GM19023 (cell line): ENCODE measurements at regions not wholly inside any gene's neighbourhood (a gene's known extent, or its start where the extent isn't known, plus 50 kb on each side); places are given as distances from the start of the nearest gene placed in this dataset.

Source experiments
- ATAC-seq: cut with Tn5 transposase; IDR thresholded peaks from one replicate; pipeline ENCODE4 v1.9.1; 2021; ENCODE audit warnings: mild to moderate bottlenecking, moderate library complexity; ENCODE audit not compliant: unreplicated experiment

- no peak for ATAC-seq
These were observed 170.2 kb upstream of the ZMIZ1 start for GRCh38 chr10:78898341-78899097.

- no peak for ATAC-seq
These were observed 169.5 kb upstream of the ZMIZ1 start for GRCh38 chr10:78899098-78899754.

GRCh38 chr10:78899996-78900714 lies 168.6 kb upstream of the ZMIZ1 start:
- ATAC-seq, result no peak

- no peak for ATAC-seq
These were observed 167.9 kb upstream of the ZMIZ1 start for GRCh38 chr10:78900715-78901430.

GRCh38 chr10:78901694-78902093 lies 167.1 kb upstream of the ZMIZ1 start:
- no peak for ATAC-seq

GRCh38 chr10:78902815-78903214 lies 166.0 kb upstream of the ZMIZ1 start:
- no peak for ATAC-seq

- no peak for ATAC-seq
These were observed 165.3 kb upstream of the ZMIZ1 start for GRCh38 chr10:78903341-78903940.

GRCh38 chr10:78904196-78904595 lies 164.6 kb upstream of the ZMIZ1 start:
- ATAC-seq, result no peak

GRCh38 chr10:78905015-78905956 lies 163.5 kb upstream of the ZMIZ1 start:
- no peak for ATAC-seq

GRCh38 chr10:78905957-78906308 lies 162.8 kb upstream of the ZMIZ1 start:
- no peak for ATAC-seq

GRCh38 chr10:78906734-78907390 lies 161.9 kb upstream of the ZMIZ1 start:
- ATAC-seq, result no peak

- no peak for ATAC-seq
These were observed 161.1 kb upstream of the ZMIZ1 start for GRCh38 chr10:78907551-78908211.

GRCh38 chr10:78909221-78909620 lies 159.5 kb upstream of the ZMIZ1 start:
- no peak for ATAC-seq

- no peak for ATAC-seq
These were observed 158.7 kb upstream of the ZMIZ1 start for GRCh38 chr10:78910021-78910420.

GRCh38 chr10:78910476-78910875 lies 158.3 kb upstream of the ZMIZ1 start:
- ATAC-seq, result no peak

- no peak for ATAC-seq
These were observed 157.9 kb upstream of the ZMIZ1 start for GRCh38 chr10:78910886-78911285.

- no peak for ATAC-seq
These were observed 157.0 kb upstream of the ZMIZ1 start for GRCh38 chr10:78911533-78912340.
